H9 (cell line): ENCODE measurements at regions not wholly inside any gene's neighbourhood (a gene's known extent, or its start where the extent isn't known, plus 50 kb on each side); places are given as distances from the start of the nearest gene placed in this dataset.

Experiments used
- DNase-seq: peaks from one replicate; pipeline ENCODE4 v3.0.0-alpha.2; 2017
- H2AFZ ChIP-seq: one replicate; pipeline ENCODE4 v1.6.1; 2013; ENCODE audit warnings: mild to moderate bottlenecking, low read length, control low read depth, moderate library complexity
- H2AK5ac ChIP-seq: 2 replicates; pipeline ENCODE4 v1.6.1; 2013; ENCODE audit warnings: low read length, control low read depth, mixed read lengths; ENCODE audit not compliant: insufficient read length
- H2BK120ac ChIP-seq: one replicate; pipeline ENCODE4 v1.6.1; 2013; ENCODE audit warnings: low read depth, mild to moderate bottlenecking, low read length, control low read depth, inconsistent platforms; ENCODE audit not compliant: poor library complexity, severe bottlenecking
- H2BK12ac ChIP-seq: 2 replicates; pipeline ENCODE4 v1.6.1; 2013; ENCODE audit warnings: low read length, control low read depth, mixed read lengths, low read depth; ENCODE audit not compliant: insufficient read length
- H2BK15ac ChIP-seq: 2 replicates; pipeline ENCODE4 v1.6.1; 2013; ENCODE audit warnings: low read depth, low read length, control low read depth
- H2BK20ac ChIP-seq: one replicate; pipeline ENCODE4 v1.6.1; 2013; ENCODE audit warnings: low read depth, mild to moderate bottlenecking, low read length, control low read depth, inconsistent platforms; ENCODE audit not compliant: poor library complexity, severe bottlenecking
- H2BK5ac ChIP-seq: 2 replicates; pipeline ENCODE4 v1.6.1; 2013; ENCODE audit warnings: low read length, control low read depth, mixed read lengths; ENCODE audit not compliant: insufficient read length
- H3K14ac ChIP-seq: 2 replicates; pipeline ENCODE4 v1.6.1; 2013; ENCODE audit warnings: low read length, control low read depth; ENCODE audit not compliant: insufficient read depth
- H3K18ac ChIP-seq: 2 replicates; pipeline ENCODE4 v1.6.1; 2013; ENCODE audit warnings: low read depth, mild to moderate bottlenecking, mixed read lengths, low read length, control low read depth; ENCODE audit not compliant: insufficient read length
- H3K23ac ChIP-seq: 2 replicates; pipeline ENCODE4 v1.6.1; 2013; ENCODE audit warnings: low read length, control low read depth, mixed read lengths, low read depth; ENCODE audit not compliant: insufficient read length
- H3K23me2 ChIP-seq: 2 replicates; pipeline ENCODE4 v1.6.1; 2013; ENCODE audit warnings: low read depth, mild to moderate bottlenecking, mixed read lengths, low read length, control low read depth; ENCODE audit not compliant: insufficient read length, poor library complexity, severe bottlenecking
- H3K27ac ChIP-seq: 2 replicates; pipeline ENCODE4 v1.5.1; 2013; ENCODE audit warnings: low read length, control low read depth, mixed read lengths, low read depth; ENCODE audit not compliant: insufficient read length
- H3K27me3 ChIP-seq: 2 replicates; pipeline ENCODE4 v1.6.1; 2013; ENCODE audit warnings: low read length, control low read depth, inconsistent platforms; ENCODE audit not compliant: insufficient read depth
- H3K4ac ChIP-seq: 2 replicates; pipeline ENCODE4 v1.6.1; 2013; ENCODE audit warnings: low read depth, mild to moderate bottlenecking, control low read depth, inconsistent platforms, low read length, moderate library complexity
- H3K4me1 ChIP-seq: 2 replicates; pipeline ENCODE4 v1.6.1; 2013; ENCODE audit warnings: low read length, control low read depth, inconsistent platforms; ENCODE audit not compliant: insufficient read depth
- H3K4me2 ChIP-seq: 2 replicates; pipeline ENCODE4 v1.6.1; 2013; ENCODE audit warnings: low read length, control low read depth, mixed read lengths; ENCODE audit not compliant: insufficient read length, insufficient read depth
- H3K56ac ChIP-seq: 2 replicates; pipeline ENCODE4 v1.6.1; 2013; ENCODE audit warnings: low read depth, mild to moderate bottlenecking, mixed read lengths, low read length, control low read depth; ENCODE audit not compliant: insufficient read length
- H3K79me1 ChIP-seq: 2 replicates; pipeline ENCODE4 v1.6.1; 2013; ENCODE audit warnings: low read depth, mild to moderate bottlenecking, moderate library complexity, low read length, control low read depth, inconsistent platforms; ENCODE audit not compliant: insufficient read depth, poor library complexity, severe bottlenecking
- H3K79me2 ChIP-seq: 2 replicates; pipeline ENCODE4 v1.6.1; 2013; ENCODE audit warnings: low read length, control low read depth, inconsistent platforms; ENCODE audit not compliant: insufficient read depth
- H3K9ac ChIP-seq: 2 replicates; pipeline ENCODE4 v1.6.1; 2013; ENCODE audit warnings: low read length, control low read depth, mixed read lengths; ENCODE audit not compliant: insufficient read length; ENCODE audit errors: extremely low read depth
- H3K9me3 ChIP-seq: one replicate; pipeline ENCODE4 v1.6.1; 2013; ENCODE audit warnings: low read depth, low read length, inconsistent platforms; ENCODE audit not compliant: control insufficient read depth
- H3T11ph ChIP-seq: one replicate; pipeline ENCODE4 v1.6.1; 2013; ENCODE audit warnings: mild to moderate bottlenecking, low read length, control low read depth, inconsistent platforms
- H4K20me1 ChIP-seq: one replicate; pipeline ENCODE4 v1.6.1; 2013; ENCODE audit not compliant: control insufficient read depth, insufficient read length, insufficient read depth
- H4K5ac ChIP-seq: 2 replicates; pipeline ENCODE4 v1.6.1; 2013; ENCODE audit warnings: low read depth, mild to moderate bottlenecking, mixed read lengths, low read length, control low read depth; ENCODE audit not compliant: insufficient read length
- H4K8ac ChIP-seq: replicated peaks from 2 replicates; pipeline ENCODE4 v1.6.1; 2013; ENCODE audit warnings: low read length, control low read depth, mixed read lengths, low read depth; ENCODE audit not compliant: insufficient read length
- H4K91ac ChIP-seq: 2 replicates; pipeline ENCODE4 v1.6.1; 2013; ENCODE audit warnings: low read depth, mild to moderate bottlenecking, moderate library complexity, mixed read lengths, low read length, control low read depth; ENCODE audit not compliant: insufficient read length
- H3K27ac Mint-ChIP-seq, 3 experiments: 2 replicates in 2 of 3; 3 replicates in 1 of 3; pipeline ENCODE4 v1.8.0; 2020 to 2021; ENCODE audit warnings: mixed read lengths in 3 of 3, mild to moderate bottlenecking in 1 of 3, moderate library complexity in 1 of 3
- H3K27me3 Mint-ChIP-seq: 2 replicates; pipeline ENCODE4 v1.8.0; 2021; ENCODE audit warnings: low read depth, mild to moderate bottlenecking, moderate library complexity, mixed read lengths
- H3K36me3 Mint-ChIP-seq, 3 experiments: 2 replicates in 2 of 3; 3 replicates in 1 of 3; pipeline ENCODE4 v1.8.0; 2020 to 2021; ENCODE audit warnings: low read depth in 3 of 3, mixed read lengths in 3 of 3; ENCODE audit not compliant: insufficient read depth in 1 of 3
- H3K4me1 Mint-ChIP-seq, 2 experiments: 2 replicates each; pipeline ENCODE4 v1.8.0; 2020; ENCODE audit warnings: mixed read lengths in 2 of 2
- H3K4me3 Mint-ChIP-seq, 2 experiments: 2 replicates in 1 of 2; 3 replicates in 1 of 2; pipeline ENCODE4 v1.8.0; 2020 to 2021; ENCODE audit warnings: mild to moderate bottlenecking in 2 of 2, mixed read lengths in 2 of 2, moderate library complexity in 1 of 2
- H3K9me3 Mint-ChIP-seq, 2 experiments: 2 replicates in 1 of 2; 3 replicates in 1 of 2; pipeline ENCODE4 v1.8.0; 2020; ENCODE audit warnings: mild to moderate bottlenecking in 2 of 2, mixed read lengths in 2 of 2, moderate library complexity in 1 of 2
- CTCF ChIP-seq: fragments of 200-600 bp; sonication (generic); conservative IDR thresholded peaks from 3 replicates; pipeline ENCODE4 v1.8.0; 2021; ENCODE audit warnings: antibody characterized with exemption, mild to moderate bottlenecking
- WGBS: extraction: QIAGEN DNeasy Blood & Tissue Kit; methylation state at CpG from one replicate; pipeline ENCODE4 v1.1.7; 2013; ENCODE audit warnings: missing lambda C conversion rate, low lambda C conversion rate, mixed read lengths; ENCODE audit not compliant: insufficient read length; ENCODE audit errors: extremely low coverage; 5-methylcytosine and 5-hydroxymethylcytosine counted together

- no peak overlapping the region for H3K27ac ChIP-seq
- no peak overlapping the region for H4K8ac ChIP-seq
- no peak overlapping the region for H3K9ac ChIP-seq
- no CpG with 5 or more reads among the region's 5 CpGs for WGBS
- no peaks in the 10 kb centered on the region for H3K4me1 ChIP-seq
- no peak overlapping the region for H2BK15ac ChIP-seq
- Mint-ChIP-seq H3K4me3 (no peak overlapping the region), H3K27ac (peak overlapping the region in 1 of 3 experiments; percentile 4; a peak in 1 of 7 replicates), H3K4me1 (no peaks in the 10 kb centered on the region), H3K36me3 (peaks cover 0 to 5% (median 0%) of the 10 kb centered on the region in 3 experiments; a peak in 2 of 7 replicates), H3K9me3 (peaks cover 5% of the 10 kb centered on the region in 2 experiments; a peak in 4 of 5 replicates), H3K27me3 (no peaks in the 10 kb centered on the region)
- no peaks in the 10 kb centered on the region for H3K79me1 ChIP-seq
- H2AFZ ChIP-seq, result no peak overlapping the region
- H3K27me3 ChIP-seq, result no peaks in the 10 kb centered on the region
- no peak overlapping the region for H3K56ac ChIP-seq
- H2BK12ac ChIP-seq, result no peak overlapping the region
- TF ChIP-seq CTCF, result no peak
- H3K4ac ChIP-seq, result no peak overlapping the region
- no peak overlapping the region for H2BK20ac ChIP-seq
- H3K4me2 ChIP-seq, result no peak overlapping the region
- H3K23me2 ChIP-seq, result no peaks in the 10 kb centered on the region
- H3T11ph ChIP-seq, result no peak overlapping the region
- H3K18ac ChIP-seq, result no peak overlapping the region
- no peak overlapping the region for H4K91ac ChIP-seq
- H3K23ac ChIP-seq, result no peak overlapping the region
- no peak for DNase-seq
- no peak overlapping the region for H2BK5ac ChIP-seq
- H4K5ac ChIP-seq, result no peak overlapping the region
- no peaks in the 10 kb centered on the region for H4K20me1 ChIP-seq
- no peaks in the 10 kb centered on the region for H3K9me3 ChIP-seq
- no peak overlapping the region for H2AK5ac ChIP-seq
- no peak overlapping the region for H3K14ac ChIP-seq
- H2BK120ac ChIP-seq, result no peak overlapping the region
- no peaks in the 10 kb centered on the region for H3K79me2 ChIP-seq
These were observed 446.1 kb upstream of the FAM98A start for GRCh38 chr2:34045101-34045655.
